Panc1 (cell line): ENCODE measurements at regions not wholly inside any gene's neighbourhood (a gene's known extent, or its start where the extent isn't known, plus 50 kb on each side); places are given as distances from the start of the nearest gene placed in this dataset.

Experiments used
- ATAC-seq: fragments of 200-7000 bp; cut with Tn5 transposase; 2 replicates; pipeline ENCODE4 v1.9.1; 2020; ENCODE audit warnings: mild to moderate bottlenecking, moderate library complexity
- BruUV-seq: library from RNA; stranded (reverse); fragments of 400-500 nt; replicated peaks from 2 replicates; lab custom pipeline; 2021; lab: Mats Ljungman, UMichigan
- CTCF ChIA-PET: fragments of 300-600 bp; sonication (Branson Sonifier 250); formaldehyde crosslinking; loops from one replicate; lab custom pipeline; 2022; ENCODE audit warnings: antibody characterized with exemption; lab: Charles Lee
- POLR2A ChIA-PET: fragments of 300-600 bp; sonication (Branson Sonifier 250); formaldehyde crosslinking; loops from one replicate; lab custom pipeline; 2022; ENCODE audit warnings: antibody characterized with exemption; lab: Charles Lee
- DNase-seq: peaks from one replicate; pipeline ENCODE4 v3.0.0-alpha.2; 2010; ENCODE audit warnings: low read depth, low spot score
- H3K27ac ChIP-seq: 2 replicates; pipeline ENCODE4 v1.5.1; 2011; ENCODE audit warnings: mild to moderate bottlenecking, low read length, inconsistent platforms
- H3K27me3 ChIP-seq: fragments of 200-500 bp; sonication (Bioruptor generic); 2 replicates; pipeline ENCODE4 v1.6.0; 2014; ENCODE audit warnings: low read length, inconsistent platforms; ENCODE audit not compliant: control insufficient read depth, insufficient read depth
- H3K36me3 ChIP-seq: fragments of 200-500 bp; sonication (Bioruptor generic); 2 replicates; pipeline ENCODE4 v1.5.1; 2014; ENCODE audit warnings: inconsistent platforms, mild to moderate bottlenecking, low read length, moderate library complexity; ENCODE audit not compliant: control insufficient read depth, insufficient read depth
- H3K4me1 ChIP-seq: 2 replicates; pipeline ENCODE4 v1.5.1; 2011; ENCODE audit warnings: inconsistent platforms, mild to moderate bottlenecking, low read length, moderate library complexity; ENCODE audit not compliant: control insufficient read depth, insufficient read depth
- H3K4me3 ChIP-seq, 2 experiments: 2 replicates each; pipeline ENCODE4 v1.5.1; 2011 to 2012; ENCODE audit warnings: low read depth in 2 of 2, low read length in 2 of 2, mild to moderate bottlenecking in 2 of 2, inconsistent platforms in 1 of 2, moderate library complexity in 1 of 2
- H3K9me3 ChIP-seq: fragments of 200-500 bp; sonication (Bioruptor generic); 2 replicates; pipeline ENCODE4 v1.5.1; 2014; ENCODE audit warnings: low read depth, mild to moderate bottlenecking, inconsistent platforms, low read length, moderate library complexity; ENCODE audit not compliant: control insufficient read depth, insufficient read depth
- POLR2AphosphoS5 ChIP-seq: IDR thresholded peaks from 2 replicates; pipeline ENCODE4 v1.6.1; 2012; ENCODE audit warnings: mild to moderate bottlenecking, low read depth, low read length, moderate library complexity
- SIN3A ChIP-seq: IDR thresholded peaks from 2 replicates; pipeline ENCODE4 v1.6.1; 2012; ENCODE audit warnings: low read depth, mild to moderate bottlenecking, low read length, moderate library complexity, borderline replicate concordance; ENCODE audit not compliant: insufficient read depth
- TCF7L2 ChIP-seq: IDR thresholded peaks from 2 replicates; pipeline ENCODE4 v1.6.1; 2011; ENCODE audit warnings: mild to moderate bottlenecking, low read depth, low read length, inconsistent platforms
- in situ Hi-C: cut with HindIII; loops from 2 replicates; pipeline ENCODE4 v1.10.0; 2016; ENCODE audit warnings: low sequenced_read_pairs, low pct_unique_long_range_greater_than_20kb
- intact Hi-C: fragments of 100-400 bp; cut with micrococcal nuclease; formaldehyde crosslinking; loops from one replicate; pipeline ENCODE4 v1.10.0; 2022; ENCODE audit not compliant: unreplicated experiment
- TF ChIP-seq, protein P1 (sequence below), 2 experiments: IDR thresholded peaks; 2 replicates each; pipeline ENCODE4 v1.6.1; 2011 to 2012; ENCODE audit warnings: low read depth in 2 of 2, control low read depth in 1 of 2, low read length in 1 of 2, mild to moderate bottlenecking in 1 of 2, moderate library complexity in 1 of 2; ENCODE audit not compliant: insufficient read depth in 1 of 2
- TF ChIP-seq, protein P2 (sequence below): fragments of 450-650 bp; IDR thresholded peaks from 2 replicates; pipeline ENCODE4 v1.5.1; 2017; ENCODE audit warnings: mild to moderate bottlenecking

DNA sequence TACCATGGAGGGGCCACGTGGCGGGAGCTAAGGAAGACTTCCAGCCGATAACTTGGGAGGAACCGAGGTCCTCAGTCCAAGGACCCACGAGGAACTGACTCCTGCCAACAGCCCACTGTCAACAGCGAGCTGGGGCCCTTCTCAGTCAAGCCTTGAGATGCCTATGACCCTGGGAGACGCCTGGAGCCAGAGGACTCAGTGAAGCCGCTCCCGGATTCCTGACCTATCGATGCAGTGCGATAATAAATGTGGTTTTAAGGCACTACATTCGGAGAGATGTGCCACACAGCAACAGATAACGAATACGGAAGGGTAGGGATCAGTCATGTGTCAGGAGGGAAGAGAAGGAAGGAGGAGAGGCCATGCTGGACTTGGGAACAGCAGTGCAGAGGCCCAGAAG is 208.5 kb downstream of the NFATC2 start:
- no peaks in the 10 kb centered on the region for H3K36me3 ChIP-seq
- POLR2A ChIA-PET, result no interaction called here
- H3K4me3 ChIP-seq, result no peak overlapping the region
- DNase-seq, result no peak
- TF ChIP-seq, protein P1, sequence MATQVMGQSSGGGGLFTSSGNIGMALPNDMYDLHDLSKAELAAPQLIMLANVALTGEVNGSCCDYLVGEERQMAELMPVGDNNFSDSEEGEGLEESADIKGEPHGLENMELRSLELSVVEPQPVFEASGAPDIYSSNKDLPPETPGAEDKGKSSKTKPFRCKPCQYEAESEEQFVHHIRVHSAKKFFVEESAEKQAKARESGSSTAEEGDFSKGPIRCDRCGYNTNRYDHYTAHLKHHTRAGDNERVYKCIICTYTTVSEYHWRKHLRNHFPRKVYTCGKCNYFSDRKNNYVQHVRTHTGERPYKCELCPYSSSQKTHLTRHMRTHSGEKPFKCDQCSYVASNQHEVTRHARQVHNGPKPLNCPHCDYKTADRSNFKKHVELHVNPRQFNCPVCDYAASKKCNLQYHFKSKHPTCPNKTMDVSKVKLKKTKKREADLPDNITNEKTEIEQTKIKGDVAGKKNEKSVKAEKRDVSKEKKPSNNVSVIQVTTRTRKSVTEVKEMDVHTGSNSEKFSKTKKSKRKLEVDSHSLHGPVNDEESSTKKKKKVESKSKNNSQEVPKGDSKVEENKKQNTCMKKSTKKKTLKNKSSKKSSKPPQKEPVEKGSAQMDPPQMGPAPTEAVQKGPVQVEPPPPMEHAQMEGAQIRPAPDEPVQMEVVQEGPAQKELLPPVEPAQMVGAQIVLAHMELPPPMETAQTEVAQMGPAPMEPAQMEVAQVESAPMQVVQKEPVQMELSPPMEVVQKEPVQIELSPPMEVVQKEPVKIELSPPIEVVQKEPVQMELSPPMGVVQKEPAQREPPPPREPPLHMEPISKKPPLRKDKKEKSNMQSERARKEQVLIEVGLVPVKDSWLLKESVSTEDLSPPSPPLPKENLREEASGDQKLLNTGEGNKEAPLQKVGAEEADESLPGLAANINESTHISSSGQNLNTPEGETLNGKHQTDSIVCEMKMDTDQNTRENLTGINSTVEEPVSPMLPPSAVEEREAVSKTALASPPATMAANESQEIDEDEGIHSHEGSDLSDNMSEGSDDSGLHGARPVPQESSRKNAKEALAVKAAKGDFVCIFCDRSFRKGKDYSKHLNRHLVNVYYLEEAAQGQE (IDR thresholded peaks at IDR 0.05; ENCODE audit: insufficient read depth in 1 of 2, low read depth in 2 of 2, low read length in 1 of 2), result no peak
- TF ChIP-seq SIN3A, result no peak
- TF ChIP-seq, protein P2, sequence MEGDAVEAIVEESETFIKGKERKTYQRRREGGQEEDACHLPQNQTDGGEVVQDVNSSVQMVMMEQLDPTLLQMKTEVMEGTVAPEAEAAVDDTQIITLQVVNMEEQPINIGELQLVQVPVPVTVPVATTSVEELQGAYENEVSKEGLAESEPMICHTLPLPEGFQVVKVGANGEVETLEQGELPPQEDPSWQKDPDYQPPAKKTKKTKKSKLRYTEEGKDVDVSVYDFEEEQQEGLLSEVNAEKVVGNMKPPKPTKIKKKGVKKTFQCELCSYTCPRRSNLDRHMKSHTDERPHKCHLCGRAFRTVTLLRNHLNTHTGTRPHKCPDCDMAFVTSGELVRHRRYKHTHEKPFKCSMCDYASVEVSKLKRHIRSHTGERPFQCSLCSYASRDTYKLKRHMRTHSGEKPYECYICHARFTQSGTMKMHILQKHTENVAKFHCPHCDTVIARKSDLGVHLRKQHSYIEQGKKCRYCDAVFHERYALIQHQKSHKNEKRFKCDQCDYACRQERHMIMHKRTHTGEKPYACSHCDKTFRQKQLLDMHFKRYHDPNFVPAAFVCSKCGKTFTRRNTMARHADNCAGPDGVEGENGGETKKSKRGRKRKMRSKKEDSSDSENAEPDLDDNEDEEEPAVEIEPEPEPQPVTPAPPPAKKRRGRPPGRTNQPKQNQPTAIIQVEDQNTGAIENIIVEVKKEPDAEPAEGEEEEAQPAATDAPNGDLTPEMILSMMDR, result no peak
- TF ChIP-seq POLR2AphosphoS5, result no peak
- no peak for TF ChIP-seq TCF7L2
- BruUV-seq, result no TSS peak
- CTCF ChIA-PET, result no interaction called here
- no peaks in the 10 kb centered on the region for H3K27me3 ChIP-seq
- ATAC-seq, result no peak
- no peak overlapping the region for H3K27ac ChIP-seq
- in situ Hi-C loops, result no loop called here
- H3K4me1 ChIP-seq, result no peaks in the 10 kb centered on the region
- no peaks in the 10 kb centered on the region for H3K9me3 ChIP-seq
- intact Hi-C loops, result no loop called here

DNA sequence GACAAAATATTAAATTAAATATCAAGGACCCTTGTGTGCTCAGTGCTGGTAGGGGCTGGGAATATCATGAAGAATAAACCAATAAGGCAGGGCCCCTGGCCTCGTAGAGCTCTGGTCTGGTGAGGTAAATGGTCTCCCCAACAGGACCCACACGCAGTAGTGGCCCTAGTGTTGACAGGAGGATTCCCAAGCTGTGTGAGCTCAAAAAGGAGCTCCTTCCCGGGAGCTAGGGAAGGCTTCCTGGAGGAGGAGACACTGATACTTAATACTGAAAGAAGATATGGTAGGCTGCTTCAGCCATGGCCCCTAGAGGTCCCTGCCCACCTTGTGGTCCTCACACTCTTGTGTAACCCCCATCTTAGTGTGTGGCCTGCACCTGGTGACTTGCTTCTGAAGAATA is 209.1 kb downstream of the NFATC2 start:
- TF ChIP-seq SIN3A (no peak), POLR2AphosphoS5 (no peak), TCF7L2 (no peak)
- TF ChIP-seq, protein P1 (IDR thresholded peaks at IDR 0.05; ENCODE audit: insufficient read depth in 1 of 2, low read depth in 2 of 2, low read length in 1 of 2), result no peak
- TF ChIP-seq, protein P2, result no peak
- Histone ChIP-seq H3K4me1 (no peaks in the 10 kb centered on the region), H3K36me3 (no peaks in the 10 kb centered on the region), H3K27ac (no peak overlapping the region), H3K4me3 (no peak overlapping the region), H3K9me3 (no peaks in the 10 kb centered on the region), H3K27me3 (no peaks in the 10 kb centered on the region)
- intact Hi-C loops, result no loop called here
- ChIA-PET POLR2A (no interaction called here), CTCF (no interaction called here)
- ATAC-seq (no peak), DNase-seq (no peak)
- no TSS peak for BruUV-seq
- in situ Hi-C loops, result no loop called here
